AG09309 (cell line): ENCODE measurements at regions not wholly inside any gene's neighbourhood (a gene's known extent, or its start where the extent isn't known, plus 50 kb on each side); places are given as distances from the start of the nearest gene placed in this dataset.

Experiments used
- DNase-seq: peaks from one replicate; pipeline ENCODE4 v3.0.0-alpha.2; 2010; ENCODE audit warnings: low read depth
- H3K4me3 ChIP-seq: 2 replicates; pipeline ENCODE4 v1.5.1; 2011; ENCODE audit warnings: mild to moderate bottlenecking, low read depth, low read length, moderate library complexity; ENCODE audit not compliant: control insufficient read depth
- CTCF ChIP-seq: IDR thresholded peaks from 2 replicates; pipeline ENCODE4 v1.5.1; 2011; ENCODE audit warnings: mild to moderate bottlenecking, low read depth, low read length, inconsistent platforms; ENCODE audit not compliant: insufficient read depth, control insufficient read depth; ENCODE audit errors: missing control alignments

GRCh38 chr21:28359300-28359699, 633.4 kb downstream of the LTN1 start:
- no peak for TF ChIP-seq CTCF
- H3K4me3 ChIP-seq = no peak overlapping the region
- no peak for DNase-seq

GRCh38 chr21:28358702-28359101, 634.0 kb downstream of the LTN1 start:
- no peak for TF ChIP-seq CTCF
- no peak for DNase-seq
- no peak overlapping the region for H3K4me3 ChIP-seq

- no peak for TF ChIP-seq CTCF
- no peak for DNase-seq
- no peak overlapping the region for H3K4me3 ChIP-seq
These were observed 634.5 kb downstream of the LTN1 start for GRCh38 chr21:28358170-28358569.

GRCh38 chr21:28357743-28358142, 634.9 kb downstream of the LTN1 start:
- TF ChIP-seq CTCF = no peak
- no peak for DNase-seq
- H3K4me3 ChIP-seq = no peak overlapping the region

GRCh38 chr21:28356422-28356821, 636.3 kb downstream of the LTN1 start:
- no peak for DNase-seq
- H3K4me3 ChIP-seq = no peak overlapping the region
- no peak for TF ChIP-seq CTCF

- no peak for TF ChIP-seq CTCF
- no peak overlapping the region for H3K4me3 ChIP-seq
- DNase-seq = no peak
These were observed 646.7 kb downstream of the LTN1 start for GRCh38 chr21:28345934-28346333.

- no peak for DNase-seq
These were observed 647.7 kb downstream of the LTN1 start for GRCh38 chr21:28344985-28345384.

More at GRCh38 chr21:28344985-28345384, 647.7 kb downstream of the LTN1 start:
- H3K4me3 ChIP-seq = no peak overlapping the region
- TF ChIP-seq CTCF = no peak
